CD4-positive, alpha-beta T cell (primary cell): ENCODE measurements at regions not wholly inside any gene's neighbourhood (a gene's known extent, or its start where the extent isn't known, plus 50 kb on each side); places are given as distances from the start of the nearest gene placed in this dataset.

Experiments used
- ATAC-seq: fragments of 200-7000 bp; cut with Tn5 transposase; one replicate; pipeline ENCODE4 v1.10.0; 2022; ENCODE audit warnings: mild to moderate bottlenecking; ENCODE audit not compliant: poor library complexity
- CTCF ChIA-PET: fragments of 350-600 bp; sonication (Branson Sonifier 250); formaldehyde crosslinking; loops from one replicate; lab custom pipeline; 2021; ENCODE audit warnings: antibody characterized with exemption, inconsistent platforms; lab: Charles Lee
- POLR2A ChIA-PET: fragments of 350-600 bp; sonication (Branson Sonifier 250); formaldehyde crosslinking; loops from one replicate; lab custom pipeline; 2021; ENCODE audit warnings: antibody characterized with exemption, inconsistent platforms; lab: Charles Lee
- DNase-seq, 14 experiments: peaks; one replicate each; pipeline ENCODE4 v3.0.0-alpha.2; 2013 to 2020; ENCODE audit warnings: mixed read lengths in 2 of 14
- H3K27ac ChIP-seq, 2 donors: one replicate each; pipeline versions ENCODE4 v1.5.1 to v1.7.0; 2013; ENCODE audit warnings: low read length in 2 of 2, low read depth in 1 of 2, mild to moderate bottlenecking in 1 of 2
- H3K27me3 ChIP-seq, 2 experiments: 1 replicate in 1 of 2; 2 replicates in 1 of 2; pipeline versions ENCODE4 v1.6.1 to v1.7.0; 2013; ENCODE audit warnings: low read length in 2 of 2, control low read depth in 1 of 2, mild to moderate bottlenecking in 1 of 2, moderate library complexity in 1 of 2; ENCODE audit not compliant: insufficient read depth in 2 of 2, control insufficient read depth in 1 of 2
- H3K36me3 ChIP-seq: one replicate; pipeline ENCODE4 v1.6.1; 2013; ENCODE audit warnings: low read length, control low read depth; ENCODE audit not compliant: insufficient read depth
- H3K4me1 ChIP-seq: one replicate; pipeline ENCODE4 v1.6.1; 2013; ENCODE audit warnings: low read length, control low read depth; ENCODE audit not compliant: insufficient read depth
- H3K4me3 ChIP-seq: one replicate; pipeline ENCODE4 v1.5.1; 2013; ENCODE audit warnings: mild to moderate bottlenecking, low read length, moderate library complexity
- H3K9me3 ChIP-seq, 2 experiments: 1 replicate in 1 of 2; 2 replicates in 1 of 2; pipeline versions ENCODE4 v1.6.1 to v1.7.0; 2013; ENCODE audit warnings: low read length in 2 of 2, mild to moderate bottlenecking in 2 of 2, control low read depth in 1 of 2, moderate library complexity in 1 of 2; ENCODE audit not compliant: control insufficient read depth in 1 of 2, insufficient read depth in 1 of 2
- H3K27ac Mint-ChIP-seq: one replicate; pipeline ENCODE4 v1.8.0; 2020; ENCODE audit warnings: mixed read lengths
- H3K27me3 Mint-ChIP-seq: one replicate; pipeline ENCODE4 v1.8.0; 2021; ENCODE audit warnings: mixed read lengths
- H3K36me3 Mint-ChIP-seq: one replicate; pipeline ENCODE4 v1.8.0; 2021; ENCODE audit warnings: low read depth, mixed read lengths
- H3K4me1 Mint-ChIP-seq: one replicate; pipeline ENCODE4 v1.8.0; 2021; ENCODE audit warnings: low read depth, mixed read lengths
- H3K4me3 Mint-ChIP-seq: one replicate; pipeline ENCODE4 v1.8.0; 2020; ENCODE audit warnings: mild to moderate bottlenecking, mixed read lengths
- H3K9me3 Mint-ChIP-seq: one replicate; pipeline ENCODE4 v1.8.0; 2020; ENCODE audit warnings: mixed read lengths
- intact Hi-C, 2 experiments: fragments of 100-400 bp; cut with DNase I in 1 of 2; cut with micrococcal nuclease in 1 of 2; formaldehyde crosslinking; loops; one replicate each; pipeline versions ENCODE4 v1.15.1 to v1.9.0; 2023 to 2025; cut with DNase I, micrococcal nuclease
- TF ChIP-seq, protein P1 (sequence below): fragments of 200-600 bp; IDR thresholded peaks from one replicate; pipeline ENCODE4 v1.8.0; 2022; ENCODE audit warnings: antibody characterized with exemption, mild to moderate bottlenecking

- ChIA-PET CTCF (interaction anchor here (1.2 to 1.9 kb wide), 2 partner anchors 9 to 424 kb away, joined by 3 to 5 read pairs; no protein-coding TSS in a partner anchor), POLR2A (no interaction called here)
- Histone ChIP-seq H3K36me3 (no peaks in the 10 kb centered on the region), H3K27me3 (no peaks in the 10 kb centered on the region), H3K4me1 (peaks cover 2% of the 10 kb centered on the region), H3K9me3 (no peaks in the 10 kb centered on the region), H3K27ac (no peak overlapping the region), H3K4me3 (no peak overlapping the region)
- H3K4me1 Mint-ChIP-seq = peaks cover 10% of the 10 kb centered on the region
- H3K4me3 Mint-ChIP-seq = no peak overlapping the region
- TF ChIP-seq, protein P1, sequence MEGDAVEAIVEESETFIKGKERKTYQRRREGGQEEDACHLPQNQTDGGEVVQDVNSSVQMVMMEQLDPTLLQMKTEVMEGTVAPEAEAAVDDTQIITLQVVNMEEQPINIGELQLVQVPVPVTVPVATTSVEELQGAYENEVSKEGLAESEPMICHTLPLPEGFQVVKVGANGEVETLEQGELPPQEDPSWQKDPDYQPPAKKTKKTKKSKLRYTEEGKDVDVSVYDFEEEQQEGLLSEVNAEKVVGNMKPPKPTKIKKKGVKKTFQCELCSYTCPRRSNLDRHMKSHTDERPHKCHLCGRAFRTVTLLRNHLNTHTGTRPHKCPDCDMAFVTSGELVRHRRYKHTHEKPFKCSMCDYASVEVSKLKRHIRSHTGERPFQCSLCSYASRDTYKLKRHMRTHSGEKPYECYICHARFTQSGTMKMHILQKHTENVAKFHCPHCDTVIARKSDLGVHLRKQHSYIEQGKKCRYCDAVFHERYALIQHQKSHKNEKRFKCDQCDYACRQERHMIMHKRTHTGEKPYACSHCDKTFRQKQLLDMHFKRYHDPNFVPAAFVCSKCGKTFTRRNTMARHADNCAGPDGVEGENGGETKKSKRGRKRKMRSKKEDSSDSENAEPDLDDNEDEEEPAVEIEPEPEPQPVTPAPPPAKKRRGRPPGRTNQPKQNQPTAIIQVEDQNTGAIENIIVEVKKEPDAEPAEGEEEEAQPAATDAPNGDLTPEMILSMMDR = no peak
- H3K36me3 Mint-ChIP-seq = no peaks in the 10 kb centered on the region
- no peak for ATAC-seq
- H3K9me3 Mint-ChIP-seq = no peaks in the 10 kb centered on the region
- H3K27ac Mint-ChIP-seq = no peak overlapping the region
- no peak for DNase-seq
- intact Hi-C loops = no loop called here
- H3K27me3 Mint-ChIP-seq = no peaks in the 10 kb centered on the region
Observed at GRCh38 chr12:90086281-90086680, 377.6 kb upstream of the ATP2B1 start.

GRCh38 chr12:90085494-90086274 lies 377.0 kb upstream of the ATP2B1 start:
- H3K4me1 ChIP-seq = peaks cover 2% of the 10 kb centered on the region
- H3K36me3 ChIP-seq = no peaks in the 10 kb centered on the region
- TF ChIP-seq, protein P1 = no peak
- H3K27ac ChIP-seq = no peak overlapping the region
- POLR2A ChIA-PET = no interaction called here
- ATAC-seq (no peak), DNase-seq (no peak)
- Mint-ChIP-seq H3K27me3 (no peaks in the 10 kb centered on the region), H3K4me3 (no peak overlapping the region), H3K27ac (no peak overlapping the region), H3K9me3 (no peaks in the 10 kb centered on the region), H3K36me3 (no peaks in the 10 kb centered on the region), H3K4me1 (peaks cover 5% of the 10 kb centered on the region)
- no peaks in the 10 kb centered on the region for H3K9me3 ChIP-seq
- no peak overlapping the region for H3K4me3 ChIP-seq
- CTCF ChIA-PET = interaction anchor here (1.2 to 1.9 kb wide), 2 partner anchors 9 to 423 kb away, joined by 3 to 5 read pairs; no protein-coding TSS in a partner anchor
- H3K27me3 ChIP-seq = no peaks in the 10 kb centered on the region
- intact Hi-C loops = no loop called here

DNA sequence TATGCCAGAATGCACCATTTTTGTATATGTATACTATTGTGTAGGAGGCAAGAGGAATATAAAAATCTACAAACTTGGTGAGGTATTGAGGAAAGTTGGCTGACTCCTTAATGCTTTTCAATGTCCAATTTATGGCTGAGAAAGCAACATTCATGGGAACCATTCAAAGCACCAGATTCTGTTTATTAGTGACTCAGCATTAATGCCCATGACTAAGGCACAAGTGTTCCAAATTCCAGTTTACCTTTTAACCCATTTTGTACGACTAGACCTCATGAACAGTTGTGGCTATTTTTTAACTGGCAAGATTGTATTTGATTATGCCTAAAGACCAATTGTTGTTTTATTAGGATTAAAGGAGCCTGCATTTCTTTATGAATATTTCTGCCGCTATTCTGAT lies 375.4 kb upstream of the ATP2B1 start:
- Histone ChIP-seq H3K4me1 (no peaks in the 10 kb centered on the region), H3K27me3 (no peaks in the 10 kb centered on the region), H3K4me3 (no peak overlapping the region), H3K9me3 (no peaks in the 10 kb centered on the region), H3K27ac (no peak overlapping the region), H3K36me3 (no peaks in the 10 kb centered on the region)
- intact Hi-C loops = no loop called here
- Mint-ChIP-seq H3K27ac (no peak overlapping the region), H3K4me3 (no peak overlapping the region), H3K9me3 (no peaks in the 10 kb centered on the region), H3K4me1 (peaks cover 3% of the 10 kb centered on the region), H3K36me3 (no peaks in the 10 kb centered on the region), H3K27me3 (no peaks in the 10 kb centered on the region)
- TF ChIP-seq, protein P1 = no peak
- ChIA-PET POLR2A (no interaction called here), CTCF (interaction anchor here (0.7 kb wide), 1 partner anchor 165 kb away, joined by 6 read pairs; no protein-coding TSS in a partner anchor)
- DNase-seq (no peak), ATAC-seq (no peak)
